Activated effector memory CD4-positive, alpha-beta T cell treated with anti-CD3 and anti-CD28 coated beads, Interleukin-2, amount 50 U/mL, for 16 hours (primary cell): ENCODE measurements at regions not wholly inside any gene's neighbourhood (a gene's known extent, or its start where the extent isn't known, plus 50 kb on each side); places are given as distances from the start of the nearest gene placed in this dataset.

Source experiments
- DNase-seq: peaks from one replicate; pipeline ENCODE4 v3.0.0-alpha.2; 2020

- no peak for DNase-seq
Observed at GRCh38 chr3:31479431-31479830, 53.3 kb upstream of the STT3B start.

DNA sequence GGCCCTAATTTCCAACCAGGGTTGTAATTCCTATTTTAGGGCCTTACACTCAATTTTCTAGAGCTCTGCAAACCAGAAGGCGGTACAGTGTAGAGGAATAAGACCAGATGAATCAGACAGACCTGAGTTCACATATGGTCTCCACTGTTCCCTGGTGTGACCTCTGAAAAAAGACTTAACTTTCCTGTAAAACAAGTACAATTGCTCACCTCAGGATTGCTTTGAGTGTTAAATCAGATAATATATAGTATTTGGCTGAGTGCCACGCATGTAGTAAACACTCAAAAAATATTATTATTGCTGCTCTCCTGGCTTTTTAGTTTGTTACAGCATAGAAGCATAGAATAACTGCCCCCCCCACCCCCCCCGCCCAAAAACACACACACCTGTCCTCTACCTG lies 51.0 kb upstream of the STT3B start:
- no peak for DNase-seq

DNA sequence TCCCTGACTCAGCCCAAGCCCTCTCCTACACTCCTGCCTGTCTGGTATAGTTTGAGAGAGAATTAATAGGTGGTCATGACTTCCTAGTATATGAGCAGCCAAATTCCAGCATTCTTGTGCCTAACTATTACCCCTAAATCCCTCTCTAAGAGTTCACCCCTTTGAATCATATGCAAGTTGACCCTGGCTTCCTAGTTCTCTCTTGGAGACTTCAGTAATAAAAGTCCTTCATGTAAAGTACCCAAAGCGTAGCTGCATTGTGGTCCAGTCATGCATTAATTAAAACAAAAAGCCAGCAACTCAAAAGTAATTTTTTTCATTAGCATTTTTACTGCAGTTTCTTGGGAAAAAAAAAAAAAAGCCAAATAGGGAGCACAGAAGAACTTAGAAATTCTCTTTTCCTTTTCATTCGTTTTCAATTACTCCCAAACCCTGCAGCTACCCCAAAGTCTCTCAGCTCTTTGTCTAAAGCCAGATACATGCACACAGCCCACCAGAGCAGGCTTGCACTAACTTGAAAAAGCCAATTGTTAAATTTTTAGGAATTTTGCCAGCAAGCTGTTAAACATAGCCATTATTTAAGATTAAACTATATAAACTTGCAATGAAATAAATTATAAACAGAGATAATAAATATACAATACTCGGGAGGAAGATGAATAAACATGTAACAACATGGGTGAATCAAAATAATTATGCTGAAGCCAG lies 50.1 kb upstream of the STT3B start:
- DNase-seq: no peak
